SK-N-SH (cell line): ENCODE measurements at regions not wholly inside any gene's neighbourhood (a gene's known extent, or its start where the extent isn't known, plus 50 kb on each side); places are given as distances from the start of the nearest gene placed in this dataset.
"Not testable (repeated sequence)": the region's sequence is repeated elsewhere in the genome, so short reads cannot be mapped to it uniquely, and the experiment has no call there.

Experiments used
- FOSL2 ChIP-seq: IDR thresholded peaks from 2 replicates; pipeline ENCODE4 v1.4.0; 2012; ENCODE audit warnings: low read depth, mild to moderate bottlenecking, moderate library complexity, borderline replicate concordance
- REST ChIP-seq: IDR thresholded peaks from 2 replicates; pipeline ENCODE4 v1.6.1; 2012; ENCODE audit warnings: mild to moderate bottlenecking, low read depth, low read length, moderate library complexity
- YY1 ChIP-seq: IDR thresholded peaks from 2 replicates; pipeline ENCODE4 v1.4.0; 2012; ENCODE audit warnings: low read depth, mild to moderate bottlenecking
- TF ChIP-seq, protein P1 (sequence below): fragments of 200-600 bp; sonication (generic); IDR thresholded peaks from 2 replicates; pipeline ENCODE4 v1.6.1; 2017; ENCODE audit warnings: antibody characterized with exemption, mild to moderate bottlenecking, moderate library complexity

- TF ChIP-seq, protein P1, sequence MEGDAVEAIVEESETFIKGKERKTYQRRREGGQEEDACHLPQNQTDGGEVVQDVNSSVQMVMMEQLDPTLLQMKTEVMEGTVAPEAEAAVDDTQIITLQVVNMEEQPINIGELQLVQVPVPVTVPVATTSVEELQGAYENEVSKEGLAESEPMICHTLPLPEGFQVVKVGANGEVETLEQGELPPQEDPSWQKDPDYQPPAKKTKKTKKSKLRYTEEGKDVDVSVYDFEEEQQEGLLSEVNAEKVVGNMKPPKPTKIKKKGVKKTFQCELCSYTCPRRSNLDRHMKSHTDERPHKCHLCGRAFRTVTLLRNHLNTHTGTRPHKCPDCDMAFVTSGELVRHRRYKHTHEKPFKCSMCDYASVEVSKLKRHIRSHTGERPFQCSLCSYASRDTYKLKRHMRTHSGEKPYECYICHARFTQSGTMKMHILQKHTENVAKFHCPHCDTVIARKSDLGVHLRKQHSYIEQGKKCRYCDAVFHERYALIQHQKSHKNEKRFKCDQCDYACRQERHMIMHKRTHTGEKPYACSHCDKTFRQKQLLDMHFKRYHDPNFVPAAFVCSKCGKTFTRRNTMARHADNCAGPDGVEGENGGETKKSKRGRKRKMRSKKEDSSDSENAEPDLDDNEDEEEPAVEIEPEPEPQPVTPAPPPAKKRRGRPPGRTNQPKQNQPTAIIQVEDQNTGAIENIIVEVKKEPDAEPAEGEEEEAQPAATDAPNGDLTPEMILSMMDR: not testable (repeated sequence)
- TF ChIP-seq REST, YY1, FOSL2: not testable (repeated sequence)
Measured at GRCh38 chr21:10002762-10003313, 518.5 kb upstream of the TPTE start.
